ENCODE measurements at regions not wholly inside any gene's neighbourhood (a gene's known extent, or its start where the extent isn't known, plus 50 kb on each side); places are given as distances from the start of the nearest gene placed in this dataset.

- no peak for DNase-seq (ENCODE audit: low spot score)
Measured at GRCh38 chrX:43581888-43582539, 74.1 kb upstream of the MAOA start.

GRCh38 chrX:43582540-43582913 is 73.6 kb upstream of the MAOA start:
- DNase-seq (ENCODE audit: low spot score): no peak

GRCh38 chrX:43585922-43586321 is 70.2 kb upstream of the MAOA start:
- no peak for DNase-seq (ENCODE audit: low spot score)

- DNase-seq (ENCODE audit: low spot score): no peak
Measured at GRCh38 chrX:43586830-43587229, 69.3 kb upstream of the MAOA start.

GRCh38 chrX:43589735-43590134 is 66.4 kb upstream of the MAOA start:
- no peak for DNase-seq (ENCODE audit: low spot score)

GRCh38 chrX:43590150-43590549 is 65.9 kb upstream of the MAOA start:
- DNase-seq (ENCODE audit: low spot score): no peak

GRCh38 chrX:43592597-43592996 is 63.5 kb upstream of the MAOA start:
- DNase-seq (ENCODE audit: low spot score): no peak

GRCh38 chrX:43595931-43596330 is 60.2 kb upstream of the MAOA start:
- DNase-seq (ENCODE audit: low spot score): no peak

- no peak for DNase-seq (ENCODE audit: low spot score)
Measured at GRCh38 chrX:43604753-43605152, 51.3 kb upstream of the MAOA start.

GRCh38 chrX:43605351-43605750 is 50.7 kb upstream of the MAOA start:
- no peak for DNase-seq (ENCODE audit: low spot score)

All from SW480 (cell line).